ENCODE measurements at regions not wholly inside any gene's neighbourhood (a gene's known extent, or its start where the extent isn't known, plus 50 kb on each side); places are given as distances from the start of the nearest gene placed in this dataset.
A peak's percentile ranks its signal among the peaks of the same experiment; 100 is the strongest.

DNA sequence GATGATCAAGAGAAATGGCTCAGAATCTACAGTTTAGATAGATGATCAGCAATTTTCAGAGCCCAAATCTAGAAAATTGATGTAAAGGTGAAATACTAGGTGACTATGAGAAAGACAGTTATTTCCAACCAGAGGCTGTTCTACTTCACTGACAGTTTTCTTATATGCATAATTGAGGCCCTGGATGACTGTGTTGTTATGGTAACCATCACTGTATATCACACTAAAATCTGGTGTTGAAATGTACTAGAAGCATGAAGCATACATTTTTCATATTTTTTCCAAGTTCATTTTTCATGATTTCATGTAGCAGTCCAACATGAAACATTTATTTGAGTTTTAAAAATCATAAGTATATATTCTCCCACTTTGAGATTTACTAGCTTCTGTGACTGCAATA lies 87.4 kb downstream of the ATXN3L start:
- DNase-seq (ENCODE audit: low read depth), result no peak
- TF ChIP-seq, protein P1, sequence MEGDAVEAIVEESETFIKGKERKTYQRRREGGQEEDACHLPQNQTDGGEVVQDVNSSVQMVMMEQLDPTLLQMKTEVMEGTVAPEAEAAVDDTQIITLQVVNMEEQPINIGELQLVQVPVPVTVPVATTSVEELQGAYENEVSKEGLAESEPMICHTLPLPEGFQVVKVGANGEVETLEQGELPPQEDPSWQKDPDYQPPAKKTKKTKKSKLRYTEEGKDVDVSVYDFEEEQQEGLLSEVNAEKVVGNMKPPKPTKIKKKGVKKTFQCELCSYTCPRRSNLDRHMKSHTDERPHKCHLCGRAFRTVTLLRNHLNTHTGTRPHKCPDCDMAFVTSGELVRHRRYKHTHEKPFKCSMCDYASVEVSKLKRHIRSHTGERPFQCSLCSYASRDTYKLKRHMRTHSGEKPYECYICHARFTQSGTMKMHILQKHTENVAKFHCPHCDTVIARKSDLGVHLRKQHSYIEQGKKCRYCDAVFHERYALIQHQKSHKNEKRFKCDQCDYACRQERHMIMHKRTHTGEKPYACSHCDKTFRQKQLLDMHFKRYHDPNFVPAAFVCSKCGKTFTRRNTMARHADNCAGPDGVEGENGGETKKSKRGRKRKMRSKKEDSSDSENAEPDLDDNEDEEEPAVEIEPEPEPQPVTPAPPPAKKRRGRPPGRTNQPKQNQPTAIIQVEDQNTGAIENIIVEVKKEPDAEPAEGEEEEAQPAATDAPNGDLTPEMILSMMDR (IDR thresholded peaks at IDR 0.05; ENCODE audit: insufficient read depth, low read depth, low read length), result no peak
- no peak overlapping the region for H3K4me3 ChIP-seq (ENCODE audit: low read depth, low read length)

DNA sequence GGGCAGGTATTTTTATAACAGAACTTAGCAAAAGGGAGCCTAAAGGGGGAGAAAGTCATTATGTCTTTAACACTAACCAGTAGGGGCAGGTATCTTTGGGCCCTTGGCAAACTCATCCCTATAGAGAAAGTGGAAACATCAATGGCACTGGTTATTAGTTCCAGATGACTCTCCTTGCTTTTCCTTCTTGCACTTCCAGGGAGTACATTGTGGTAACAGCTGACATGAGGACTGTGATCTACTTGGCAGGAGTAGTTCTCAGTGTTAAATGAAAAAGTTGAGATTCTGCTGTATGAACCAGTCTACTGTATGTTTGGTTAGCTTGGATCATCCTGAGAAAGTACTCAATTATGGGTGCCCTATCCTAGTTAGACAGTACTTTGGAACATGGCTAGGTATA lies 93.6 kb downstream of the ATXN3L start:
- TF ChIP-seq, protein P1 (IDR thresholded peaks at IDR 0.05; ENCODE audit: insufficient read depth, low read depth, low read length), result no peak
- no peak for DNase-seq (ENCODE audit: low read depth)
- H3K4me3 ChIP-seq (ENCODE audit: low read depth, low read length), result no peak overlapping the region

DNA sequence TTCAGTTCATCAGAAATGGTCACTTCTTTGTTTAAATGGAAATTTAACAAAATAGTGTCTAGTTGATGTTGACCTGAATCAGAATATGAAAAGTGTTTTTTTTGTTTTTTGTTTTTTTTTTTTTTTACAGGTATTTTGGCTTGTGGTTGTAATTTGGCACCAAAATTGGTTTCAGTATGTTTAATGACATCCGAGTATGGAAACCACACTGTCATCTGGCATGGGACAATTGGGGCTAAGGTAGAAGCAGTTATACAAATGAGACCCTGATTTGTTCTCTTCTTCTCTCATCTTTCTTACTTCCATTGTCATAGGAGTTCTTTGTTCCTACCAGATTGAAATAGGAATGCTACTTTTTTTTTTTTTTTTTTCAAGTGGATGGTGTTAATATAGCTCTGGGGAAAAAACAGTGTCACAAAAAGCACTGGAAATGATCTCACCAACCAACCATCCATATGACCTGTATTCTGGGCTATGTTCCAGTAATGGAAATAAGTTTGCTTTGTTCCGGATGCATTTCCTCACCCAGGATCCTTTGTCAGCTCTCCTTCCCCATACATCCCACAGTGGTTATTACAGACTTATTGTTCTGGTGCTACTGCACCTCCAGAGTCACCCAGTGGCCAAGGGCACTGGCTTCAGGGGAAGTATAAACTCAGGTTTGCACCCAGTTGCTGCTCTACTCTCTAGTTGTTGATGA lies 95.8 kb downstream of the ATXN3L start:
- TF ChIP-seq, protein P1 (IDR thresholded peaks at IDR 0.05; ENCODE audit: insufficient read depth, low read depth, low read length), result no peak
- H3K4me3 ChIP-seq (ENCODE audit: low read depth, low read length), result no peak overlapping the region
- peak; percentile 71 for DNase-seq (ENCODE audit: low read depth)

DNA sequence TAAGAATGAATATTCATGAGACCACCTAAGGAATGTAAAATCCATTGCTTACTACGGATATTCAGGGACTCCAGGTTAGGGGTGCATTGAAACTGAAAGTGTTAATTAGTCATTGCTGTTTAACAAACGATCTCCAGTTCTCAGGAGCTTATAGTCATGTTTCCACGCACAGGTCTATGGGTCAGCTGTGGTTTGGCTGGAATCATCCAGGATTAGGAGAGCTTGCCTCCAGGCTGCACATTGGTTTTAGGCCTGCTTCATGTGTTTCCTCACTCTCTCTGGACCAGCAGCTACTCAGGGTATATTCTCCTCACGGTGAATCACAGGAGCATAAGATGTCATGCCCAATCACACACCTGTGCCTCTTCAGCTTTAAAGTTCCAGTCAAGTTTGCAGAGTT lies 98.9 kb downstream of the ATXN3L start:
- peak; percentile 90 for DNase-seq (ENCODE audit: low read depth)
- TF ChIP-seq, protein P1 (IDR thresholded peaks at IDR 0.05; ENCODE audit: insufficient read depth, low read depth, low read length), result no peak
- no peak overlapping the region for H3K4me3 ChIP-seq (ENCODE audit: low read depth, low read length)

DNA sequence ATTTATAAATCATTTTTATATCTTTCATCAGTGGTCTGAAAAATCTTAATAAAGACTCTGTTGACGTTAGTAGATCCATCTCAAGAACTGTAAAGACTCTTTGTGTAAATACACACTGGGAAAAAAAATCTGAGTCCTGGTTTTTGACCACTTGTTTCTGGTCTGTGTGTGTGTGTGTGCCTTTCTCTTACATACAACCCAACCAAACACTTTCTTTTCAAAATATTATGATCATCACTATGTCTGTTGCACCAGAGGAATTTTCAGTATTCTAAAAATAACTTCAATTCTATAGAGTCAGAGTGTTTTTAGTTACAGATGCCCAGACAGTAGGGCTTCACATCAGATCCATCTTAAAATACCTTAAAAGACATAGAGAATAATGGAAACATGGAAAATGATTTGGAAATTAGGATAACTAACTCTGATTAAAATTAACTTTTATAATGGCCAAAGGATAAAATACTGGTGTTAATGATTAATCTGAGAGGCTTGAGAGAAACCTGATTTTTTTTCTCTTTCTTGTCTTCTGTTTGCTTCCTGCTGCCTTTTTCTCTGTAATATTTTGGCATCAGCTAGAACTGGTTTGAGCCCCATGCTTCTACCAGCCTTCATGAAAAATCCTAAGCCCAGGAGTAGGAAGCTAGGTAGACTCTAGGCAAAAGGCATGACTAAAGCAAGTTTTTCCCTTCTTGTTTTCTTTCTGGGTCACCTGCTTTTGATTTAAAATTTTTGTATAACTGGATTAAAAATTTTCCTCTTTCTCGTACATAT lies 99.7 kb downstream of the ATXN3L start:
- TF ChIP-seq, protein P1 (IDR thresholded peaks at IDR 0.05; ENCODE audit: insufficient read depth, low read depth, low read length), result no peak

DNA sequence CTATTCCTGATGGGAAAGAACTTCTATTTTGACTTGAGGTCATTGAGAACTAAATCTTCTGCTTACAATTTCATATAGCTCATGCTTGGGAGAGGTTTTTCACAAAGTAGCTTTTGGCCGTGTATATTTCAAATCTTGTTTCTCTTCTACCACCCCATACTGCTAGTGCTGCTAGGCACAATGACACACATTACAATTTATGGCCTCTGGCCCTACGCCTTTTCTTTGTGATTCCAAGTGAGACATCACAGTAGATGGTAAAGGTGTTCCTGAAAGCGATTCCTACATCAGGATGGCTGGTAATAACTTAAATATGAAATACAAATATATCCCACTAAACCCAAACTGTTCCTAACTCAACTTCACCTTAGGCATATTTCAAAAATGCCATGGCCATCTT lies 101.1 kb downstream of the ATXN3L start:
- TF ChIP-seq, protein P1 (IDR thresholded peaks at IDR 0.05; ENCODE audit: insufficient read depth, low read depth, low read length), result no peak
- DNase-seq (ENCODE audit: low read depth), result no peak
- no peak overlapping the region for H3K4me3 ChIP-seq (ENCODE audit: low read depth, low read length)

More for the DNA sequence above, 99.7 kb downstream of the ATXN3L start:
- DNase-seq (ENCODE audit: low read depth), result peak; percentile 71
- H3K4me3 ChIP-seq (ENCODE audit: low read depth, low read length), result no peak overlapping the region
